ENCODE measurements at regions not wholly inside any gene's neighbourhood (a gene's known extent, or its start where the extent isn't known, plus 50 kb on each side); places are given as distances from the start of the nearest gene placed in this dataset.
A peak's percentile ranks its signal among the peaks of the same experiment; 100 is the strongest.

DNA sequence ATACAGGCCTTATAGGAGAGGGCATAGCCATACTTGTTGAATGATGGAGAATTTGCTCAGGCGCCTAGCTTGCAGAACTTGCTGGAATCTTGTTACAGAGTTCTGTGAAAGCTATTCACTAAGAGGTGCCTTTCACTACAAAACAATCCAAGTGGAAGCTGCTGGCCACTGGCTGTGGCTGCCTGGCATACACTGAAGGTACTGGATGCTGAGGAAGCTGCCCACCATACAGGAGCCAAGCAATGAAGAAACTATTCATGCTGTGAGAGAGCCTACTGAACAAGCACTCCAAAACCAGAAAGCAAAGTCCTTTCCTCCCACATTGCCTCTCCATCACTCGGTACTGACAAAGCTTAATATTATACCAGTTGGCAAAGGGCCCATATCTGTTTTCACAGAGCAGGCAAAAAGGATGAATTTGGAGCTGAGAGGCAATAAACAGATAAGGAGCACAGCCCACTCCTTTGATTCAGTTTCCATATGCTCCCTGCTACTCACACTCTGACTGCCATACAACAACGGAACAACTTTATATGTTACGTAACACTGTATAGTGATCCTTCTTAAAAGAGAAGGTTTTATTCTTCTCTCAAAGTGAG lies 192.6 kb upstream of the ALCAM start:
- peak; percentile 1 for DNase-seq

DNA sequence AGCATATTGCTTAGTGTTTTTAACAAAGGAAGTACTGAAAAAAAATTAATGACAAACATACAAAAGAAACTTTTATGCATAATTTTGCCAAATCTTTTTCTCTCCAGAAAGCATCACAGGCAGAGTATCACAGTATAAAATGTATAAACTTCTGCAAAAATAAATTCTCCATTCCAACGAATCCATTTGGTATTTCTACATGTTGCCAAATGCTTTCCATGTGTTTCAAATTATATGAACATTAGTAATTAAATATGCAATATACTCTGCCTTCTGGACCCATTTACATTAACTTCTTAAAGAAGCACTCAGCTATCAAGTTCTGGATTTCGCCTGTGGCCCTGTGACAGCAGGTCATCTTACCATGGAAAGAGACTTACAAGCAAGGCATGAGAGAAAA lies 189.1 kb upstream of the ALCAM start:
- DNase-seq = peak; percentile 36

DNA sequence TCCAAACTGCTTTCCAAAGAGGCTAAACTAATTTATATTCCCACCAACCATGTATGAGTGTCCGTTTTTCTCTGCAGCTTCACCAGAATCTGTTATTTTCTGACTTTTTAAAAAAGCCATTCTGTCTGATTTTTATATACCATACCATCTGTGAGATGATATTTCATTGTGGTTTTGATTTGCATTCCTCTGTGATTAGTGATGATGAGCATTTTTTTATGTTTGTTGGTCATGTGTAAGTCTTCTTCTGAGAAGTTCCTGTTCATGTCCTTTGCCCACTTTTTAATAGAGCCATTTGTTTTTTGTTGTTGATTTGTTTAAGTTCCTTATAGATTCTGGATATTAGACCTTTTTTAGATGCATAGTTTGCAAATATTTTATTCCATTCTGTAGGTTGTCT lies 179.4 kb upstream of the ALCAM start:
- DNase-seq = peak; percentile 21

DNA sequence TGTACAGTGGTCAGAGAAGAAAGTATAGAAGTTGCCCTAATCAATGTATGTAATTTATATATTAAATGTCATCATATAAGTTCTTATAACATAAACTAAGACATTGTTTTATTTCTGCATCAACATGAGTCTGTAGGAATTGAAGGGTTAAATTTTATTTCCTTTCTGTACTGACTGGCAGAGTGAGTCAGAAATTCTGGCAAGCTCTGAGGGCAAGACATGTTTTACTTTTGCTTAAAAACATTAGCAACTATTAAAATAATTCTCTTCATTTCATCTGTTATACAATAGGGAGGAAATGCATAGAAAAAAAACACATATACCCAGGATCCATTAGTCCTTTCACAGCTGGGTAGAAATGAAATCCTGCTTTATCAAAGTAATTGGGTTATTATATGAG lies 171.4 kb upstream of the ALCAM start:
- peak; percentile 36 for DNase-seq

DNA sequence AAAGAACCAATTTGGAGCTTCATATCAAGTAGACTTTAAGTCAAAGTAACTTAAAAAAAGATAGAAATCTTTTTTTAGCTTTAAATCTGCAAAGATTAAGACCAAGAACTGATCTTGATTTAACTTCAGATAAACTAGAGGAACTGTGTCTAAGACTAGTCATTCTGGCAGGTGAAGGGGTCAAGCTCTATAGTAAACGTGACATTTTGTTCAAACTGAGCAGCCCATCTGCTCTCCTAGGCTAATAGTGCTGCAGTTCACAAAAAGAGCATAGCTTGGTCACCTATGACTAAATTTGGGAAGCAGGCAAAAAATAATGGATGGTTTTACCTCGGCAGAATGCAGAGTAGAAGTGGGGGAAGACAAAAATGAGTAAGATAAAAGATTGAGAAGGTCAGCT lies 168.8 kb upstream of the ALCAM start:
- DNase-seq = no peak

DNA sequence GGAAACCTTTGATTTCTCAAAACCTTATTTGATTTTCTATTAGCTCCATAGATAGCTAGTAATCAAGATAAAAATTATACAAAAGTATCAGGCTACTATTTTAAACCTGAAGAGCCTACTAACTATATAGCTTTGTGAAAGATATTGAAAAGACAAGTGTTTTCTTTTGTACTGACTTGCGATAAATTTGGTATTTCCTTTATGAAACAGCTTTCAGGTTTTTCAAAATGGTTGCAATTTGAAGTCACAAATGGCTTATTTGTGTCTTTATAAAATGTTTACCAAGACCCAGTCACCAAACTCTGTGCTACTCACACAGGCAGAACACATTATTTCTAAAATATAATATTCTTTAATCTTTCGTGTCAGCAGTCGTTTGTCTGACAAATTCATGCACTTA lies 167.5 kb upstream of the ALCAM start:
- DNase-seq = no peak

DNA sequence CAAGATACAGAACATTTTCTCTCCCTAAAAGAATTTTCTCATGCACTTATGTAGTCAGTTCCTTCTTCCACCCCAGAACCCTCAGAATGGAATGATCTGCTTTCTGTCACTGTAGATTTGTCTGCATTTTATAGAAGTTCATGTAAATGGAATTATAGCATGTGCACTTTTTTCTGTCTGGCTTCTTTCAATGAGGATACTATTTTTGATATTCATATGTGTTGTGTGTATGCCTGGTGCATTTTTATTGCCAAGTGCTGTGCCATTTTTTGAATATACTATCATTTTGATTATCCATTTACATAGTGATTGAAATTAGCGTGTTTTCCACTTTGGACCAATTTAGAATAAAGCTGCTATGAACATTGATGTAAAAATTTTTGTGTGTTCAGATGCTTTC lies 156.6 kb upstream of the ALCAM start:
- no peak for DNase-seq

DNA sequence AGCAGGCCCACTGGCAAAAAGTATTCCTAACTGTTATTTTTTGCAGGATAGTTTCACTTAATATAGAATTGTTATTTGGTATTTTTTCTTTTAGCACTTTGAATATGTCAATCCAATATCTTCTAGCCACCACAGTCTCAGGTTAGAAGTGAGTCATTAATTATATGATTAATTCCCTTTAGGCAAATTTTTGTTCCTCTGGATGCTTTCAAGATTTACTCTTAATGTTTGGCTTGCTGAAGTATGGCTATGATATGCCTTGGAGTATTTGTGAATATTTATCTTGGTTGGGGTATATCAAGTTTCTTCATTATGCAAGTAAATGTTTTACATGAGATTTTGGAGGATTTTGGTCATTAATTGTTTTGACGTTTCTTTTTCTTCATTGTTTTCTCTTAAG lies 152.1 kb upstream of the ALCAM start:
- no peak for DNase-seq

DNA sequence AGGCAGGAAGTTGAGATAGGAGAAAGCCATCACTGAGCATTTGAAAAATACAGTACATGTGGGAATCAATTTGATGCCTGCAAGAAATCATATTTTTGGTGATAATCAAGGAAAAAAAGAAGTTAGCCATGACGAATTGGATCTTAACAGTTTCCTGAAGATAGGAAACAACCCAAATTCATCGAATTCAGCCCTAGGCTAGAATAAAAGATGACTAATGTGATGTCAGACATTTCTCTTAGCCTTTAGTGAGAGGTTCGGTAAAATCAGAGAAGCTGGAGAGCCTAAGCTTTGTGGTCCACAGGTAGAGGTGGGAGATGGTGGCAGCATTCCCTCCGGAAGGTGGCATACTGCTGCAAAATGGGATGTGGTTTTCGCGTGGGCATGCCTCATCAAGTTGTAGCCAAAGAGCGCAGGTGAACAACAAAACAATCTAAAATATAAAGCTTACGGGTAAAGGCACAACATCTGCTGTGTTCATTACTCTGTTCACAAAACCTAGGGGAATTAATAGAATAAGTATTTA lies 144.1 kb upstream of the ALCAM start:
- DNase-seq = no peak

DNA sequence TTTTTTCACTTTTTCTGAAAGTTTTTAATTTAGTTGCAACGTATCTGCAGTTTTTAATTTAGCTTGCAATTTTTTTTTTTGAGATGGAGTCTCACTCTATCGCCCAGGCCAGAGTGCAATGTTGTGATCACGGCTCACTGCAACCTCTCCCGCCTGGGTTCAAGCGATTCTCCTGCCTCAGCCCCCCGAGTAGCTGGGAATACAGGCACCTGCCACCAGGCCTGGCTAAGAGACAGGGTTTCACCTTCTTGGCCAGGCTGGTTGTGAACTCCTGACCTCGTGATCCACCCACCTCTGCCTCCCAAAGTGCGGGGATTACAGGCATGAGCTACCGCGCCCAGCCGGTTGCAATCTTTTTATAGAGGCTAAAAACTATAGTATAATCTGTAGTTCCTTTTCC lies 142.9 kb upstream of the ALCAM start:
- no peak for DNase-seq

DNA sequence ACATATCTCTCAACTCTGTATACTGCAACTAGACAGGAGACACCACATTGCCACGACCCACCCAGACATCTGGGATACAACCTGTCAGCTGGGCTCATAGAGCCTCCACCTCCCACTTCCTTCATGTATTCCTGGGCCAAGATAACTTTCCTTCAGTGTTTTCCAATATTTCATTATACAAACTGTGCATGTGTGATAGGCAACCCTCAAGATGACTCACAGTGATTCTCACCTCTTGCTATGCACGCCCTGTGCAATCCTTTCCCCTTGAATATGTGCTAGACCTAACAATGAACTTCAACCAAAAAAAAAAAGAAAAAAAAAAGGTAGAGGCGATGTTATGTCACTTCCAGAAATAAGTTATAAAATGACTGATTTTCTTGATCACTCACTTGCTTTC lies 138.0 kb upstream of the ALCAM start:
- no peak for DNase-seq

DNA sequence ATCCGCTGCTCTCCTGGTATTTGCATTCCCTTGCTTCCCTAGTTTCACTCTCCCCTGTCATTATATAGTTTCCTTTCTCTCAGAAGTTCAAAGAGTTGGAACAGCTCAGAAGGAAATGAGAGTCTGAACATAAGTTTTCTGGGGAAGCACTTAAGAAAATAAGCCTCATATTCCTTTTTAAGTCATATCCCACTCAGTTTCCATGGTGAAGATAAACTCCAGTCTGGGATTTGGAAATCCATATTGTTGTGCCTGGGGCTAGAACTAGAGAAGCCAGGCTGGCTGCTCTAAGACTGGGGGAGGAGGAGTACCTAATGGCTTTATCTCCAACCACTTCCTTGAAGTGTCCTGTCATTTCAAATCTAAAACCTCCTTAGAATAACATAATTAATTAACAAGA lies 134.2 kb upstream of the ALCAM start:
- DNase-seq = no peak

DNA sequence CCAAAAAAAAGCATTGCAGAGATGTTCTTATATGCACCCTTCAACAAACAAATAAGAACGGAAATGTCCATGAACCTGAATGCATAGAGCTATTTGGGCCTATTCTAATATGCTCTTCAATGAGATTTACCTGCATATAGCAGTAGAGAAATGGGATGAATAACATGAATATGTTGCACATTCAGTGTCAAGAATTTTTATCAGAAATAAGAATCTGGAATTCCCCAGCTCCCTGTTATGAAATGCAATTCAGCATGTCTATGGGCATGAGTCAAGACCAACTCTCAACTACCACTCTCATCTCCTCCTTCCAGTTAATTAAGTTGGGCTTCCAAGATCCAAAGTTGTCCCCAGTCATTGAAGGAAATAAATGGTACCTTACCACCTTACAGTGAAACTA lies 133.7 kb upstream of the ALCAM start:
- DNase-seq = no peak

DNA sequence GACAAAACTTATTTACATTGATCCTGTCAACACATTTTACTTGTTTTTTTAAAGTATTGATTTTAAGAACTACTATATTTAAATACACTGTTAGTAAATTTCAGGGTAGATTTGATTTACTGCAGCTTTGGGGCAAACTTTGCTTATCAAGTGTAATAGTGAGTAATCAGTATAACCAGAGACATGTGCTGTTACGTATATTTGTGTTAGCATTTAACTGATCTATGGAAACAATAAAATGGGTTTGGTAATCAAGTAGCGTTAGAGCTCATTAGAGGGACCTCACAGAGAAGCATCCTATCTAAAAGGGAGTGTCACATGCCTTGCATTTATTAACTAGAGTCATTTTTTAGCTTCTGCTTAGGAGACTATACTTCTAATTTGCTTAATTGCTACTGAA lies 131.5 kb upstream of the ALCAM start:
- no peak for DNase-seq

DNA sequence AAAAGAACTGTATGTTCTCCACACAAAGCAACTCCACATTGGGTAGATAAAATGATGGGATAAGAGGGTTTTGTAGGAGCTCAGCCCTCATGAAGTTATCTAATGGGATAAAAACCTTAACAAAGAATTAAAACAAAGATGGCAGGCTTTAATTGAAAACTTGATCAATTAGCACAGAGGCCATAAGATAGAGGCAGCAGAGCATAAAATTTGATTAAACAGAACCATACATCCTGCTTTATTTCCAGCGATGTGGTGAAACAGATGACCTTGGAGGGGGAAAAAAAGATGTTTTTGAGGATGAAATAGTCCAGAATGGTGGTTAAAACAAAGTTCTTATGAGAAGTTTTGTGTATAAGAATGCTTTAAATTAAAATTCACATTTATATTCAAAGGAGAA lies 130.9 kb upstream of the ALCAM start:
- DNase-seq = no peak

DNA sequence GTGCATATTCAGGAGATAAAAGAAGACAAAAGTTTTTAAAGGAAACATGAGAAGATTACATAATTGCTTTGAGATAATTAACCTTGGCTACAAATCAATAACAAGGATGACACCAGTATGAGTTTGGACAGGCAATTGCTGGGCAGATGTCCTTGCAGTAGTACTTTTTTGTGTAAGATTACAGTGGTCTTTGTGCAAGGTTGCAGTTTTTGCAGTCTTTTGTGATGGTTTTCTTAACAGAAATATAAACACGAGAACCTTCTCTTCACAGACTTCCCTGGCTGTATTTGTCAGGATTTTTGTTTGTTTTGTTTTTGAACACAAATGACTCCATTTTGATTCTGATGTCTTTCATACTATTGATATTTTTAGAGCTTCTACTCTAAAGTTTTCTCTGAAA lies 128.3 kb upstream of the ALCAM start:
- DNase-seq = no peak

DNA sequence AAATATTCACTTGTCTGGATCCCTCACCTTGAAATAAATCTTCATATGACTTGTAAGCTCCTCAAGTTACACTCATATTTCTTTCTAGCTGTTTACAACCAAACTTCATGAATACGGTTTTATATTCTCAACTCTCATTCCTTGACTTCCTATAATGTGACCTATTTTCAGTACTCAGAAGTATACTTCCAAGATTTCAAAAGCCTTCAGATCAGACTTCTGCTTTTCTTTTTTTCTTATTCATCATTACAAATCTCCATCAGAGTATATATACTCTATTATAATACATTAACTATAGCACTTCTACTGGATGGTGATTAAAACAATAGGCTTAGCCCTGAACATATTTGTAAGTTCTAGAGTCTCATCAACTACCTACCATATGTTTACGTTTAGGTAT lies 123.6 kb upstream of the ALCAM start:
- DNase-seq = no peak

DNA sequence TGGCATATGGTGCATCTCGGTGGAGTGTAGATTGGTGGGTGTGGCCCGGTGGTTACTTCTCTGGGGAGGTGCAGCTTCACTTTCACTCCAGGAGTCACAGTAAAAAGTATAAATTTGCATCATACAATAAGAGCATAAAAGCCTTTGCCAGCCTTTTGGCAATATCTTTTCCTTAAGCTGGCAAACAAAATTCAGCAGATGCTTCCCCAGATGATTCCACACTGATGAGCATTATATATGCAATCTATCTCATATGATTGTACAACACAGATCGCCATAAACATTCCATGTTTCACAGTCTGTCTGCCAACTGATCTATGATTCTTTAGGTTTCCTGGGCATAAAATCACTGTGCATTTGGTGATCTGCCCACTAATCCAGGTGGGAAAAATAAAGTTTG lies 120.2 kb upstream of the ALCAM start:
- DNase-seq = no peak

DNA sequence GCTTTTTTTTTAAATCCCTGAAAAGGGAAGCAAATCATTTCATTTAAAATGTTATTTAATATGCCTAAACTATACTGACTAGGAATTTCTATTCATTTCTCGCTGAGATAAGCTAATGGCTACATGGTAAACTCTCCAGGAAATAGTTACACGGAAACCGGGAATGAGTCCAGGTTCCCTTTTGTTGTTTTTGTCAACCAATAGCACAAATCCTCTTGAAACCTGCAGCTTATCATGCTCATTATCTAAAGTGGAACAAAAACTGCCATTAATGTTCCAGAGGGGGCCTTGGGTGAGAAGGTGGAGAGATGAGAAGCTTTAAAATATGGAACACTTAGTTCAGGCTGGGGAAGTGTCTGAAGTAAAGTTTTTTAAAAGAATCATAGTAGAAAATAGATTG lies 113.5 kb upstream of the ALCAM start:
- no peak for DNase-seq

DNA sequence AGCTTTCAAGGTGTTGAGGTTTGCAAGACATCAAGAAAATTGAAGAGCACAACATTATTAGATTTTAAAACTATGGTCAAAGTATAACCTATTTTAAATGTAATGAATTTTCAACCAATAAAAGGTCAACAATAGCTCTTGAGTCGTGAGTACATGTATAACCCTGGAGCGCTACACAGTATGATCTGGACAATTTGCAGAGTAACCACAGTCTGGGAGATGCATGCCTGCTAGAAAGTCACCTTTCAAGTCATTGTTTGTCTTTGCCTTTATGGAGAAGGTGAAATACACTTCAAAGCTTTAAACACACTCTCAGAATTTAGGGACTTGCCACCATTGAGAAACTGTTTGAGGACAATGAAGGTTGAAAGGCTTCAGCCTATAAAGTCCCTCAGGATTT lies 112.6 kb upstream of the ALCAM start:
- DNase-seq = no peak

DNA sequence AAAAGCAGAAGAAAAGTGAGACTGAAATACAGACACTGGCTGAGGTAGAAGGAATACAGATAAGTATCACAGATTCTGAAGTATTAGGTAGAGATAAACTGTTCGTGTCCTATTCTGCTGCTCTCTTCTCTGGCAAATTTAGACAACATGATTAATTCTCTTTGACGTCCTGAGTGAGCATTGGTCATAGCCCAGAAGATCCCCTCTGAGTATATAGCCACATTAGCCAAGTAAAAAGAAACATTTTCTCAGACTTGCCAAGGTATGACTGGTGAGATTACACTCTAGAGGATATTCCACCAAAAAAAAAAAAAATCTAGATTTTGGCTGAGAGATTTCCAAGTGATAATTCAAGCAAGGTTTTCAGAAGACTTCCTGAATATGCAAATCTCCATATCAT lies 111.4 kb upstream of the ALCAM start:
- DNase-seq = peak; percentile 20

DNA sequence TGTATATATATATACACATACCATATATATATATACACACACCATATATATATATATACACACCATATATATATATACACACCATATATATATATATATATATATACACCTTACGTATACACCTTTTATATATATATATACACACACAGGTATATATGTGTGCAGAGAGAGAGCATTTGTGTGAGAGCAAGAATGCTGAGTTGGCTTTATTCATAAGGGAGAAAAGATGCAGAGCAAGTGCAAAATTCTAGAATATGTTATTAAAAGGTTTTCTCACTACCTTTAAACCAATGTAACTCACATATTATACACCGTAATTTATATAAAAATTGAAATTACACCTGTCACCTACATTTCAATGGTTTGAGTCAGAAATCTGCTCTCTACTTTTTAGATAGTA lies 107.2 kb upstream of the ALCAM start:
- DNase-seq = no peak

DNA sequence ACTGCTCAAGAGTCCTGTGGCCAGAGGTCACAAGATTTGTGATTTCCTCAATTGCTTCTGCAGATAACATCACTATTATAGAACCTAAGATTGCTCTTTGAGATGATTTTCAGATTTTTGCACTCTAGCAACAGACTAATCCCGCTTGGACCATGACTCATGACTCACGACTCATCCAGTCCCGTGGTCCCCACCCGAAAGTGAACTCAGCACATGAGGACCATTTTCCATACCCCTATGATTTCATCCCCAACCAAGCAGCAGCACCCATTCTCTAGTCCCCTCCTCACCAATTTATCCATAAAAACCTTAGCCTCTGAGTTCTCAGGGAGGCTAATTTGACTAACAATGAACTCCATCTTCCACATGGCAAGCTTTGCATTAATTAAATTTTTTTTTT lies 106.3 kb upstream of the ALCAM start:
- DNase-seq = no peak

DNA sequence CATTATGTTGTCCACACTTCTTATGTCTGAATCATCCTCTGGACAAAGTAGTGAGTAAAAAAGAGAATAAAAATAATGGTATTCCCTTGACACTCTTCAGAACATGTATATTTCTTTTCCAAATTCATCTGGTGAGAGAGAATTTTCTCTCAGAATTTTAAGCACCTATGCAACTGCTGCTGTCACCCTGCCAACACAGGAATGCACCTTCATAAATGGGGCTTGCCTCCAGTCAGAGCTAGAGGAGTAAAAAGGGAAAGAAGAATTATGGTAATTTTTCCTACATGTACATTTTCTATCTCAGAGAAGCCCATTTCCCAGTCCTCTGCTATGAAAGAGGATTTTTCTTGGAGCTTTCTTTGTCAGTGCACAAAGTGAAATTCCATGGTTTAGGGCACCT lies 92.2 kb upstream of the ALCAM start:
- peak; percentile 4 for DNase-seq

DNA sequence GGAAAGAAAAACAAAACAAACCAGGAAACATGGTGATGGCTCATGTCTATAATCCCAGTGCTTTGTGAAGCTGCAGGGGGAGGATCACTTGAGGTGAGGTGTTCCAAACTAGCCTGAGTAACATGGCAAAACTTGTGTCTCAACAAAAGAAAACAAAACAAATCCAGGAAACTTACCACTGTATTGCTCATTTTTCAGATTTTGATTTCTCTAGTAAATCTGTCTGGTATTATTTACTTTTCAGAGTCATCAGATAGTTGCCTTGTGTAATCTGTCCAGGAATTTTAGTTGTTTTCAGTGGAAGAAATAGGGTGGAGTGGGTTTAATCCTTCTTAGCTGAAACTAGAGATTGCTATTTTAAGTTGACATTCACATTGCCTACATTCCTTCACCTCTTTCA lies 91.8 kb upstream of the ALCAM start:
- DNase-seq = peak; percentile 70

DNA sequence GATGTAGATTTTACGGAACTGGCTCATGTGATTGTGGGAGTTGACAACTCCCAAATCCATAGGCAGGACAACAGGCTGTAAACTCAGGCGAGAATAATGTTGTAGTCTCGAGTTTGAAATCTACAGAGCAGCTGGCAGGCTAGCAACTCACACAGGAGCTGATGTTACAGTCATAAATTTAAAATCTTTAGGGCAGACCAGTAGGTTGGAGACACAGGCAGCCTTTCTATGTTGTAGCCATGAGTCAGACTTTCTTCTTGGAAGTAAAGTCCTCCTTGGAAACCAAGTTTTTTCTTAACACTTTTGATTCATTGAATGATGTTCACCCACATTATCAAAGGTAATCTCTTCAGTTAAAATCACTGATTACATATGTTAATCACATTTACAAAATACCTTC lies 89.1 kb upstream of the ALCAM start:
- peak; percentile 26 for DNase-seq
